DMS153 (cell line): ENCODE measurements at regions not wholly inside any gene's neighbourhood (a gene's known extent, or its start where the extent isn't known, plus 50 kb on each side); places are given as distances from the start of the nearest gene placed in this dataset.
A peak's percentile ranks its signal among the peaks of the same experiment; 100 is the strongest.
"Not testable (repeated sequence)": the region's sequence is repeated elsewhere in the genome, so short reads cannot be mapped to it uniquely, and the experiment has no call there.

ENCODE experiments used
- DNase-seq: peaks from one replicate; lab custom pipeline; 2025; lab: John Stamatoyannopoulos, UW

DNA sequence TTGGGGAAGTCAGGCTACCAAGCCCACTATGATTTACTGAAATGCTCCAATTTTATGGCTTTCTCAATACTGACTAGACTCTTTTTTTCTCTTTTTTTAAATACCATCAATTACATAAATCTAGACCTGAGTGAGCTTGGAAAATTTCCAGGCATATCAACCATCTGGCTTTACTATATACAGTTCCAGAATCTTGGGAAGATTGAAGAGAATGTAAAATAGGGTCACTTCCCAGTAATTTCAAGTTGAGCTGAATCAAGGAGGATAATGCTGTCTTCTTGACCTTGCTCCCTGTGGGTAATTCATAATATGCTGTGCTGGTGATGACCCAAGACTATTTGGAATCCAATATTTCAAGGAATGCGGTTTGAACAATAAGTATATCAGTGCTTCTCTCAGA is 108.1 kb downstream of the MAP3K21 start:
- no peak for DNase-seq

DNA sequence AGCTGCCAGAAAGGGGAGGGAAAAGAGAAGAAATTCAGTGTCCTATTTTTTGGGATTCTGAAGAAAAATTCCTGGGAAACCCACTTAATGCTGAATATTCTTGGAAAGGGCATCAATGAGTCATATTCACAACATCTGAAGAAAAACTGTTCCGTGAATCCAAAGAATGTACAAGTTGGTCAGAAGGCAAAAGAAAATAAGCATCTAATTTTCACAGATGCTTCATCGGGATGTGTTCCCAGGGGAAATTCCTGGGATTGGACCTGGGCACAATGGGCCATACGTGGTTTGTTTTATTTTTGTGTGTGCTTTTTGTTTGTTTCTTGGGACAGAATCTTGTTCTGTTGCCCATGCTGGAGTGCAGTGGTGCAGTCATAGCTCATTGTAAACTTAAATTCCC is 112.2 kb downstream of the MAP3K21 start:
- DNase-seq = no peak

DNA sequence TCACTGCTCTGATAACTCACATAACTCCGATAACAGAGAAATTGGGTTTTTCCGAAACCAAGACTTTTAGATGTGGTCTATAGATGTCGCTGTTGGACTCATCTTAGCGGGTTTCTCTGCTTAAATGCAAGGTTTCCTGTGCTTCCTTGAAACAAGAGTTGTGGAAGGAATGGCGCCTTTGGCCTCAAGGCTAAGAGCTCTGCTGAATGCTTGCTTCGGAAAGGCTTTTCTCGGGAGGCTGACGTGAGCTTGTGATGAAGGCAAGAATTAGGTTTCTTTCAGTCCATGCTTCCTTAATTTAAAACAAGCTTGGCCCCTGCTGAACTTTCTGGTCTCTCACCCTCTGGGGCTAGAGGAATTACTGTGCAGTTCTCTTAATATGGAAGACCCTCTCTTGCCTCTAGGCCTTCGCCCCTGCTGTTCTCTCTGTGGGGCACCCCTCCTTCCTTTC is 113.5 kb downstream of the MAP3K21 start:
- DNase-seq = peak; percentile 3

DNA sequence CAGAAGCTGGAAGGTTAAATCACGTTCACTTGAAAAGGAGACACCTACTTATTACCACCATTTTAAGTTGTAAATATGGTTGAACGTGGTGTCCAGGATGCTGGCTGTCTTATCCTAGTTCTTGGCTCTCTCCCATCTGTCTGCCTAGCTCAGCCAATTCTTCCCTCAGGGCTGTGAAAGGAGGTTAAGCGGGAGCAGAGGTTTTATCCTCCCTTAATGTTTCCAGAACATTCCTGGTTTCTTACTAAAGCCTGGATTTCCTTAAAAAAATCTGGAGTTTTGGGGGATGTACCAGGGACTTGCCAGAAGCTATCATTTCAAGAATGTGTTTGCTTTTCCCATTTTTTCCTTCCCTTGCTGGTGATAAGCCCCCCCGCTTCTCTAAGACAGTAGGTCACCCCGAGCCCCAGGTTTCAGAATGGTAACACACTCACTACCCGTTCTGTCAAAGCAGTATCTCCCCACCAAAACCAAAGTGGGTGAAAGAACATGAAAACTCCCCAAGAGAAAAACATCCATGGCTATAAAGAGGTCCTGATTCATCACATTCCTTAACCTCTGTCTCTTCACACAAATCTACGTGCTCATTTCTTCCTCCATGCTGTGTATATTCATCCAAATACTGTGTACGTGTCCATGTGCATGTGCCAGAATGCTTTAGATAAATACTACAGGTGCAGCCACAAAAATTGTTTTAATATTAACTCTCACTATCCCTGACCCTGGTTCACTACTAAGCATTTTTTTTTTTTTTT is 114.7 kb downstream of the MAP3K21 start:
- DNase-seq = no peak

DNA sequence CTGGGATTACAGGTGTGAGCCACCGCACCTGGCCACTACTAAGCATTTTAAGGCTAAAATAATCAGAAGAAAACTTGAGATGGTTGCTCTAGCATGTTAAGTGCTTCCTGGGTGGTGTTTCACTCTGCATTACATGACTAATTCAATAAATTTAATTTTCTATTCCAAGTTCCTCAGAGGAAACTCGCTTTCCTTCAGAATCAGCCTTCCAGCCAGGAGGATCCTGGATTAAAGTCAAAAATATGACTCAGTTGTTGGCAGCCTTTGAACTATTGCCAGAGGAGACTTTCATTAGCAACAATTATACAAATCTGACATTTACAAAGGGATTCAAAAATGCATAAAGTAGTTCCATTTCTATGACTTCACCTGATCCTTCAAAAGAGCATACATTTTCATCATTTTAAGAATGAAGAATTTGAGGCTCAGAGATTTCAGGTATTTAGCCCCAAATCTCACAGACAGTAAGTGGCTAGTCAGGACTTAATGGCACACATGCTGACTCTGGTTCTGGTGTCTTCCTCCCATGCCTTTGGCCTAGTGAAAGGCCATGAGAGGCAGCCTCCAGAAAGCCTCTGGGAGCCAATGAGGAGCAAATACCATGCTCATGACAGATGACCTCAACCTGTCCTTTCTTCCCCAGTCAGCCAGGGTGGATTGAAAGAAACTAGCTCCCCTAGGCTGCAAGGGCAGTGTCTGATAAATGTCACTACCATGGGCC is 115.7 kb downstream of the MAP3K21 start:
- no peak for DNase-seq

DNA sequence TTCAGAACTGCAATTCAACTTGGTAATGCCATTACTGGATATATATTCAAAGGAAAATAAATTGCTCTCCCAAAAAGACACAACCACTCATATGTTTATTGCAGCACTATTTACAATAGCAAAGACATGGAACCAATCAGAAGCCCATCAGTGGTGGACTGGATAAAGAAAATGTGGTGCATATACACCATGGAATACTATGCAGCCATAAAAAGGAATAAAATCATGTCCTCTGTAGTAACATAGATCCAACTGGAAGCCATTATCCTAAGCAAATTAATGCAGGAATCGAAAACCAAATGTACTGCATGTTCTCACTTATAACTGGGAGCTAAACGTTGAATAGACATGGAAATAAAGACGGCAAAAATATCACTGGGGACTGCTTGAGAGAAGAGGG is 117.0 kb downstream of the MAP3K21 start:
- no peak for DNase-seq

DNA sequence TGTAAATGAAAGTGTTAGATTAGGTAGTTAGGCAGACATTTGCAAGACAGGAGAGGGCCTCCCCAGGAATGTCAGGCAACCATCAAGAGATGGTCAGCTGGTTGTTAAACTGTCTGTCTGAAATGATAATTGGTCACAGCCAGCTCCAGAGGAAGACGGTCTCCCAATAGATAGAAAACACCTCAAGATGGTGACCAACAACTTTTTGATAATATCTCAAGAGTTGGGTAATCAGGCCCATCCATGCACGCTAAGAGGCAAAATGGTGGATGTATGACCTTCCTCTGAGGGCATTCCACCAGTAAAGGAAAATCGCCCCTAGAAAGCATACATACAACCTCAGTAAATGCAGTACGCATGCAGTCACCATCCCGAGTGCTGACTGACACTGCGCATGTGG is 118.2 kb downstream of the MAP3K21 start:
- DNase-seq = no peak

DNA sequence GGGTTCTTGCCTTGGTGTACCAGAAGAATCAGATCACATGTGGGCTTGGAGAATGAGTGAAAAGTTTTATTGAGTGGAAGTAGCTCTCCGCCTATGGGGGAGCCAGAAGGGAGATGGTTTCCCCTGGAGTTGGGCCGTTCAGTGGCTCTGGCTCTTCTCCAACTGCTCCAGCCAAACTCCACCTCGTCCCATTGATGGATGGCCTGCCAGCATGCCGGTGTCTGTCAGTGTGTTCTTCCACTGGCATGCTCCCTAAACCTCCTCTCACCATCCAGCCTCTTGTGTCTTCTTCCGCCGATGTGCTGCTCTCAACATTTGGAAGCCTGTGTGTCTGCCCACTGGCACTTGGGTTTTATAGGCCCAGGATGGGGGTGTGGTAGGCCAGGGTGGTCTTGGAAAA is 119.4 kb downstream of the MAP3K21 start:
- DNase-seq = no peak

DNA sequence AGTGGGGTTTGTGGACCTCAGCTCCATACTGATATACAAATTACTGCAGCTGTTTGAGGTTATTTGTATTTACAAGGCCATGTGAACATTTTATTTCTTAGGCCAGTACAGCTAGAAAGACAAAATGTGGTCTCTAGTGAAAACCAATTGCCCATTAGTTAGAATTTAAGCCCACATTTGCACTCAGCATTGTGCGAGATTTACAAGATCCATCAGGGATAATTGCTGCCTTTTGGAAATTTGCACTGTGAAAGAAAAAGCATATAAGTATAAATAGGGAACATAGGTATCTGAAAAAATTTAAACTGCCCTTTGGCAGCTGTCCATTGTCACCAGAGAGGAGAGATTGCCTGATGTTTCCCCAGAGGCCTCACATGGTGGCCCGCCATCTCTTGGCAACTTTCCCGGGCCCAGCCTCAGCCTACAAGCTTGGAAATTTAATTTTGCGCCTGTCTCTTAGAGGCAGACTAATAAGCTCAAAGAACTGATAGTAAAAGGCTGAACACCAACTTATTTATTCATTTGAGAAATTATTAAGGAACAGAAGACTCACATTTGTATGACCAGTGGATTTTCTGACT is 120.7 kb downstream of the MAP3K21 start:
- no peak for DNase-seq

DNA sequence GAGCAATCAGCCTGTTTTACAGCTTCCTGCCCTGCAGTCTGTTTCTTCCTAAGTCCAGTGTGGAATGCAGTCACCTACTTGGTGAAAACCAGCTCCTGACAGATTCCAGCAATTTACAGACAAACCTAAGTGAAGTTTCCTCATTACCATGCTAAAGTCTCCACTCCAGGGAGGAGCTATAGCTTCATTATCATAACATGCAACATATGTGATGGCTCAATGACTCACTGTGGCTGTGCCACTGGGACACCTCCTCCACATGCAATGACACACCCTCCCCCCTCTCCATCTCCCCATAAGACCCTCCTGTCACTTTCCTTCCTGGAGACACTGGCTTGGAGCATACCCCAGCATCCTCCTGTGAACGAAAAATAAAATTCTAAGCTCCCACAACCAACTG is 125.2 kb downstream of the MAP3K21 start:
- DNase-seq = no peak

DNA sequence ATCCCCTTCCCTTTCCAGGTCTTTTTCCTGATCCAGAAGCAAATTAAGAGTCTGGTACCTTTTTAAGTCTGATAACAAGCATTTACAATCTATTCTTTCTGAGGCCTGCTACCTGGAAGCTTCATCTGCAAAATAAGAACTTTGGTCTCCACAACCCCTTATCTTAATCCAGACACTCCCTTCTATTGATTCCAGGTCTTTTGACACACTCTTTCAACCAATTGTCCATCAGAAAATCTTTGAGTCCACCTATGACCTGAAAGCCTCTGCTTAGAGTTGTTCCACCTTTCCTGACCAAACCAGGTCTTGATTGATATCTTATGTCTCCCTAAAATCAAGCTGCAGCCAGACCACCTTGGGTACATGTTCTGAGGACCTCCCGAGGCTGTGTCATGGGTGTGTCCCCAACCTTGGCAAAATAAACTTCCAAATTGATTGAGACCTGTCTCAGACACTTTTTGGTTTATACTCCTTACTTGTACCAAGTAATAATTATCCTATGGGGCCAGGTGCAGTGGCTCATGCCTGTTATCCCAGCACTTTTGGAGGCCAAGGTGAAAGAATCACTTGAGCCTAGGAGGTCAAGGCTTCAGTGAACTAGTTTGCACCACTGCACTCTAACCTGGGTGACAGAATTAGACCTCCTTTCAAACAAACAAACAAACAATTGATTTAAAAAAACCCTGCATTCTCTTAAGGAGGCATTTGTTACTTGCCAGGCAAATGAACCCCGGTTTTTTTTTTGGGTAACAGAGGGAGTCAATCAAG is 126.1 kb downstream of the MAP3K21 start:
- DNase-seq = no peak

DNA sequence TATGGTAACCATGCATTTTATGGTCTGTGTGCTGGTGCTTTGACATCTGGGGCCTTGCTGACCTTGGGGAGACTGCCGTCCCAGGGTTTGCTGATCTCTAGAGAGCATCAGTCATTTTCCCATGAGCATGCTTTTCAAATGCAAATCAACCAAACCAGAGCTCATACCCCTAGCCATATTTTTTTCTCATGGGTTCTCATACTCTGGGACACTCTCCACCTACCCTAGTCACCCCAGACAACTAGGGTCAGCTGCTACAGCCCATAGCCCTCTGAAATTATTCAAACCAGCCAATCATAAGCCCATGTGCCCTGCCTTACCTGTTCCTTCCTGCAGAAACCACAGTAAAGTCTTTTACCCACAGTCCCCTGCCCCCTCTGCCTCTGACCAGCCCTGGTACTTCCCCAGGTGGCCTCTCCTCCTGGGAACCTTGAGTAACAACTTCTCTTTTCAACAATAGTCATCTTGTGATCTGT is 132.0 kb downstream of the MAP3K21 start:
- DNase-seq = no peak

DNA sequence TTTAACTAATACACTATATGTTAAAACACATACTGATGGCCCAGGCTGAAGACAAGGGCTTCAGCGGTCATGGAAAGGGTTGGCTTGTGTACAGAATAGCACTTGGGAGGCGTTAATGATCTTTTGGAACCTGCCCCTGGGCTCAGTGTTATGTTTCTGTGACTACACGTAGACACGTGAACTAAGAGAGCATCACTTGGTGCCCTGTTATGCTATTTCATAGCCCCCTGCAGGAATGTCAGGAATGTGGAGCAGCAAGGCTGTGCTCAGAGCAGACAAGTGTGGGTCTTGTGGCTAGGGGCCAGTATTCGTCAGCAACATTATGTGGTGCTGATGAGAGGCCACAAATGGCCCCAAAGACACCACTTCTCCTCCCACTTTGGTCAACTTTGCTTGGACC is 132.4 kb downstream of the MAP3K21 start:
- no peak for DNase-seq

DNA sequence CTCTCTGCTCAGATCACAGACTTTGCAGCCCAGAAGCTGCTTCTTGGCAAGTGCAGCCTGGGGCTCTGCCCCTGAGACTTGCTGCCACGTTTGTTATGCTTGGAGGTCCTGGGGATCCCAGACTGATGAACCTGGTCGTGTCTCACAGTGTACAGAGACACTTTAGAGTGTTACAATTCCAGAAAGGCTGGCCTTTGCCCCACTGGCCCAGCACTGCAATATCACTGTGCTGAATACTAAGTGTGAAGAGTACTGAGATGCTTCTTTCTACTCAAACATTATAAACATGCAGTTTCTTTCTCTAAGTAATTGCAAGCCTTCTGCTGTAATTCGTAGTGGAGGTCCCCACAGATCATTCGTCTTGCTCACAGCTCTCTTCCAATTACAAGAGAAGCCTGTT is 133.2 kb downstream of the MAP3K21 start:
- no peak for DNase-seq

DNA sequence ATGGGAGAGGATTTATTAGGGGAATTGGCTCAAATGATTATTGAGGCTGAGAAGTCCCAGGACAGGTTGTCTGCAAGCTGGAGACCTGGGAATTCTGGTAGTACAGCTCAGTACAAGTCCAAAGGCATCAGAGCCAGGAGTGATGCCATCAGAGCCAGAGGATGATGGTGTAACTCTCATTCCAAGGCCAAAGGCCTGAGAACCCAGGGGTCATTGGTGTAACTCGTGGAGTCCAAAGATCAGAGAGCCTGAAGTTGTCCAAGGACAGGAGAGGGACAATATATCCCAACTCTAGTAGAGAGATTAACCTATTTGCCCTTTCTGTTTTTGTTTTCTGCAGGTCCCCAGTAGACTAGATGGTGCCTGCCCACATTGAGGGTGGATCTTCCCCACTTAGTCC is 134.3 kb downstream of the MAP3K21 start:
- DNase-seq = no peak

DNA sequence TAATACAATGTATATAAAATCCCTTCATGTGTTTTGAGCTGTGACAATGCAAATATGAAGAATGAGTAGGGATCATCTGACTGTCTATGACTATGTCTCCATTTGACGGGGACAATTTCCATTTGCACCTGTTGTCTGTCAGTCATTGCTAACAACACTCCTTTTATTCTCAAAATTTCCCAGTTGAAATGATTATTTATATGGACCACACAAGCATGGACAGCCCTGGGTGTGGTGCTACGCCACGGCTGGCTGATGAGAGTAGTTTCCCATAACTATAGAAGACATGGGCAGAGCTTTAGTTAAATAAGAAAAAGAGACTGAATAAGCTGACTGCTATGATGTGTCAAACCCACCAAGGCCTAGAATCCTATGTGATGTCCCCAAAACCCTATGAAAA is 135.8 kb downstream of the MAP3K21 start:
- no peak for DNase-seq

DNA sequence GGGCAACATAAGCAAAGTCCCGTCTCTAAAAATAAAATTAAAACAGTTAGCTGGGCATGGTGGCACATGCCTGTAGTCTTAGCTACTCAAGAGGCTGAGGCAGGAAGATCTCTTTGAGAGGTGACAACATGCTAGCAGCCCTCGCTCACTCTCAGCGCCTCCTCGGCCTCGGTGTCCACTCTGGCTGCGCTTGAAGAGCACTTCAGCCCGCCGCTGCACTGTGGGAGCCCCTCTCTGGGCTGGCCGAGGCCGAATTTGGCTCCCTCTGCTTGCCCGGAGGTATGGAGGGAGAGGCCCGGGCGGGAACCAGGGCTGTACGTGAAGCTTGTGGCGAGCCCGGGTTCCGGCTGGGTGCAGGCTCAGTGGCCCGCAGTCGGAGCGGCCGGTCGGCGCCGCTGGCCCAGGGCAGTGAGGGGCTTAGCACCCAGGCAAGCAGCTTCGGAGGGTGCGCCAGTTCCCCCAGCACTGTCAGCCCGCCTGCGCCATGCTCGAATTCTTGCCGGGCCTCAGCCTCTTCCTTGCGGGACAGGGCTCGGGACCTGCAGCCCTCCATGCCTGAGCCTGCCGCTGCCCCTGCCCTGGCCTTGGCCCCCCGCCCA is 138.3 kb downstream of the MAP3K21 start:
- no peak for DNase-seq

DNA sequence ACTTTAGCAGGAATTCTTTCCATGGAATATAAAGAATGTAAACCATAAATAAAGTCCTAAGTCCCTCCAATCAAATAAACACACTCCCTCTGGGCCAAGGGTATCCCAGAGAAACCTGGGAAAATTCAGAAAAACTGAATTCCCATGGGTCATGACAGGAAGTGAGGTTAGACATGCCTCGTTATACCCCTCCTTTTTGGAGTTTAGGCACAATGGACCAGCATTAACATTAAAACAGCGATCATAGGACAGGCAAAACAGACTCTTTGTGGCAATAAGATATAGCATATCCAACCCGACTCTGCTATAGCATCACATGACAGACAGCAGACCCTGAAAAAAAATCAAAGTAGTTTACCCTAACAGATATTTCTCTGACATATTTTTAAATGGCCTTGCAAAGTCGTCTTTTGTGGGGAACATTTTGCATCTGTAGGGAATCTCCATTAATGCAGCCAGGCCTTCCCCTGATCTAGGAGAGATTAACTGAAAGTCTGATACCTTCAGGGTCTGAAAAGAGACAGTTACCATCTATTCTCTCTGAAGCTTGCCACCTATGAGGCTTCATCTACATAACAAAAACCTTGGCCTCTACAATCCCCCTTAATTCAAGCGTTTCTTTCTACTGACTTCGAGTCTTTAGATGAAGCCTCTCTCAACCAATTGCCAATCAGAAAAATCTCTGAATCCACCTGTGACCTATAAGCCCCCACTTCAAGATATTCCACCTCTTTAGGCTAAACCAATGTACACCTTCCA is 143.0 kb upstream of the KCNK1 start:
- DNase-seq = no peak

DNA sequence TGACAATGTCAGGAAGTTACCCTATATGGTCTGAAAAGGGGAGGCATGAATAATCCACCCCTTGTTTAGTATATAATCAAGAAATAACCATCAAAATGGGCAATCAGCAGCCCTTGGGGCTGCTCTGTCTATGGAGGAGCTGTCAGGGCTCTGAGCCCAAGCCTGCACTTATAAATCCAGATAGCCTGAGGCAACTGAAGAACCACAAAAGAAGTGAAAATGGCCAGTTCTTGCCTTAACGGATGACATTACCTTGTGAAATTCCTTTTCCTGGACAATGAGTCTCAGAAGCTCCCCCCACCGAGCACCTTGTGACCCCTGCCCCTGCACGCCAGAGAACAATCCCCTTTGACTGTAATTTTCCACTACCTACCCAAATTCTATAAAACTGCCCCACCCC is 142.1 kb upstream of the KCNK1 start:
- not testable (repeated sequence) for DNase-seq

DNA sequence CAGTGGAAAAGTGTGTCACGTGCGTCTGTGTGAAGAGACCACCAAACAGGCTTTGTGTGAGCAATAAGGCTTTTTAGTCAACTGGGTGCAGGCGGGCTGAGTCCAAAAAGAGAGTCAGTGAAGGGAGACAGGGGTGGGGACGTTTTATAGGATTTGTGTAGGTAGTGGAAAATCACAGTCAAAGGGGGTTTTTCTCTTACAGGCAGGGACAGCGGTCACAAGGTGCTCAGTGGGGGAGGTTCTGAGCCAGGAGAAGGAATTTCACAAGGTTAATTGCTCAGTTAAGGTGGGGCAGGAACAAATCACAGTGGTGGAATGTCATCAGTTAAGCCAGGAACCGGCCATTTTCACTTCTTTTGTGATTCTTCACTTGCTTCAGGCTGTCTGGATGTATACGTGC is 141.1 kb upstream of the KCNK1 start:
- not testable (repeated sequence) for DNase-seq

DNA sequence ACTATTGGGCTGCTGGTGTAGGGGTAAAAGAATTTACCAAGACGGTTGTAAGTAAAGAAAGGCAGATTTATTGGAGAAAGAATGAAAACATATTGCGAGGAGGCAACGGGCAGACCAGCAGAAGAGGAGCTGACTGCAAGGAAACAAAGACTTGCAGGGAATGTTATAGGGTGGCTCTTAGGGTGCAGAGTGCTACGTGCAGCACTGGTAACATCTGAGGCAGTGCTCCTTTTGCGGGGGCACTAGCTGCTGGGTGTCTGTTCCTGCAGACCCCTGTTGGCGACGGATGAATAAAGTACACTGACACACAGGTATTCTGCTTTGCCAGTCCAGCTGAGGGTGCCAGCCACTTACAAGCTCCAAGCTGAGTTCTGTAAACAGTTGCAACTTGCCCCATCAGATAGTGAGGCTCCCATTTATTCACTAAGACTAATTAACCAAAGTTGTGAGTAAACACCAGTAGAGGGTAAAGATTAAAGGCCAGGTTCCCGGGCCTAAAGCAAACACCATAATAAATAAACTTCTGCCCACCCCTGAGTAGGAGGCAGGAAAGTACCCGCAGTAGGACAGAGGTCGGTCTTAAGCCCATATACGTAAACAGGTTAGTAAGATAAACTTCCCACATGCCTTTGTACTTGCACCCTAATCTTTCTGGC is 140.2 kb upstream of the KCNK1 start:
- no peak for DNase-seq
